Progenitor cell of endocrine pancreas (in vitro differentiated cells): ENCODE measurements at regions not wholly inside any gene's neighbourhood (a gene's known extent, or its start where the extent isn't known, plus 50 kb on each side); places are given as distances from the start of the nearest gene placed in this dataset.

Source experiments
- DNase-seq: peaks from one replicate; pipeline ENCODE4 v3.0.0; 2021; ENCODE audit warnings: low spot score; ENCODE audit not compliant: unreplicated experiment
- H3K27ac Mint-ChIP-seq: 2 replicates; pipeline ENCODE4 v1.8.0; 2021; ENCODE audit warnings: mild to moderate bottlenecking, moderate library complexity, mixed read lengths
- H3K27me3 Mint-ChIP-seq: 2 replicates; pipeline ENCODE4 v1.8.0; 2021; ENCODE audit warnings: mixed read lengths
- H3K36me3 Mint-ChIP-seq: 2 replicates; pipeline ENCODE4 v1.8.0; 2022; ENCODE audit warnings: mixed read lengths; ENCODE audit not compliant: insufficient read depth
- H3K4me1 Mint-ChIP-seq: 2 replicates; pipeline ENCODE4 v1.8.0; 2021; ENCODE audit warnings: low read depth, mixed read lengths
- H3K4me3 Mint-ChIP-seq: 2 replicates; pipeline ENCODE4 v1.8.0; 2021; ENCODE audit warnings: low read depth, mild to moderate bottlenecking, moderate library complexity, mixed read lengths
- H3K9me3 Mint-ChIP-seq: 2 replicates; pipeline ENCODE4 v1.8.0; 2021; ENCODE audit warnings: low read depth, mixed read lengths
- TF ChIP-seq, protein P1 (sequence below): fragments of 200-600 bp; sonication (generic); IDR thresholded peaks from one replicate; pipeline ENCODE4 v1.5.0; 2021; ENCODE audit warnings: antibody characterized with exemption, mild to moderate bottlenecking; ENCODE audit not compliant: unreplicated experiment

DNA sequence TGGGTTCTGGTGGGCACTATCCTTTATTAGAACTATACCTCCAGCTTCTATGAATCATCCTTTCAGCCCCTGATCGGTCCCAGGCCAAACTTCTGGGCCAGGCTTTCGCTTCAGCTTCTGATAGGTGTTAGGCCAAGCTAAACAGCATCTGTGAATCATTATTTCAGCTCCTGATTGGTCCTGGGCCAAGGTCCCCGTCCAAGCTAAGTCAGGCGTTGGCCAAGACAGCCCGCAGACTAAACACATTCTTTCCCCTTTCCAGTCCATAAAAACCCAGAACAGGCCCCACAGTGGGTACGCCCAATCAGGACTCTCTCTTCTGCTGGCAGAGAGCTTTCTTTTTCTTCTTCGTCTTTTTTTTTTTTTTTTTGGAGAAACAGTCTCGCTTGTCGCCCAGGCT is 1808.9 kb upstream of the SEL1L start:
- H3K4me1 Mint-ChIP-seq: no peaks in the 10 kb centered on the region
- H3K36me3 Mint-ChIP-seq: no peaks in the 10 kb centered on the region
- no peak overlapping the region for H3K27ac Mint-ChIP-seq
- TF ChIP-seq, protein P1, sequence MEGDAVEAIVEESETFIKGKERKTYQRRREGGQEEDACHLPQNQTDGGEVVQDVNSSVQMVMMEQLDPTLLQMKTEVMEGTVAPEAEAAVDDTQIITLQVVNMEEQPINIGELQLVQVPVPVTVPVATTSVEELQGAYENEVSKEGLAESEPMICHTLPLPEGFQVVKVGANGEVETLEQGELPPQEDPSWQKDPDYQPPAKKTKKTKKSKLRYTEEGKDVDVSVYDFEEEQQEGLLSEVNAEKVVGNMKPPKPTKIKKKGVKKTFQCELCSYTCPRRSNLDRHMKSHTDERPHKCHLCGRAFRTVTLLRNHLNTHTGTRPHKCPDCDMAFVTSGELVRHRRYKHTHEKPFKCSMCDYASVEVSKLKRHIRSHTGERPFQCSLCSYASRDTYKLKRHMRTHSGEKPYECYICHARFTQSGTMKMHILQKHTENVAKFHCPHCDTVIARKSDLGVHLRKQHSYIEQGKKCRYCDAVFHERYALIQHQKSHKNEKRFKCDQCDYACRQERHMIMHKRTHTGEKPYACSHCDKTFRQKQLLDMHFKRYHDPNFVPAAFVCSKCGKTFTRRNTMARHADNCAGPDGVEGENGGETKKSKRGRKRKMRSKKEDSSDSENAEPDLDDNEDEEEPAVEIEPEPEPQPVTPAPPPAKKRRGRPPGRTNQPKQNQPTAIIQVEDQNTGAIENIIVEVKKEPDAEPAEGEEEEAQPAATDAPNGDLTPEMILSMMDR: no peak
- no peak overlapping the region for H3K4me3 Mint-ChIP-seq
- DNase-seq: no peak
- H3K9me3 Mint-ChIP-seq: no peaks in the 10 kb centered on the region
- H3K27me3 Mint-ChIP-seq: no peaks in the 10 kb centered on the region

DNA sequence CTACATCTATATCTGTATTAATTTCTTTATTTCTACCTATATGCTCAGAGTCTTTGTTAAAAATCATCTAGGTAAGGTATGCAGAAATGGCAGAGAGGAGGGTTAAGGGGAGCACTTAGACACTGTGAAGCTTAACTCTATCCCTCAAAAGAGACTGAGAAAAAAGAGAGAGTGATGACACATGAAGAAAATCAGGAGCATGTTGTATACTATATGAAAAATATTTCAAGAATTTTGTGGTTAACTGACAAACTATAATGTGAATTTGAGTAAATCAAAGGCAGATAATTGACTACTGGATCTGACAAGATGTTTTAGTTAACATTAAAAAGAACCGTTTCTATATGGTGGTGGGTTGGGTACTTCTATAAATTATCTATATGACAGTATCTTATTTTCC is 1814.2 kb upstream of the SEL1L start:
- no peaks in the 10 kb centered on the region for H3K4me1 Mint-ChIP-seq
- no peak overlapping the region for H3K4me3 Mint-ChIP-seq
- no peaks in the 10 kb centered on the region for H3K9me3 Mint-ChIP-seq
- TF ChIP-seq, protein P1: no peak
- DNase-seq: no peak
- H3K27ac Mint-ChIP-seq: no peak overlapping the region
- H3K36me3 Mint-ChIP-seq: no peaks in the 10 kb centered on the region
- H3K27me3 Mint-ChIP-seq: no peaks in the 10 kb centered on the region

DNA sequence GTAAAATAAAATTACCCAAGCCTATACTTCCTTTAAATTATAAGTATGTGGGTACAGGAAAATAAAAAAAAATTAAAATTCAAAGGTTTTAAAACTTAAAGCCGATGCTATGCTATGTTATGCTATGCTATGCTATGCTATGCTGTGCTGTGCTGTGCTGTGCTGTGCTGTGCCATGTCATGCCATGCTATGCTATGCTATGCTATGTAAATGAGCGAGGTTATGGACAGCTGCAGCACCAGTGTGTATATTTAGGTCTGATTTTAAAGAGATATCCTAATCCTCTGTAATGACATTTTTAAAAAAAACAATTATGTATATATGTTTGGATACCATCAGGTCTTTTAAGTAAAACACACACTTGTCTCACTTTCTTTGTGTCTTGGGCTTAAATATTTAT is 1822.0 kb upstream of the SEL1L start:
- Mint-ChIP-seq H3K9me3 (no peaks in the 10 kb centered on the region), H3K4me1 (no peaks in the 10 kb centered on the region), H3K4me3 (no peak overlapping the region), H3K36me3 (no peaks in the 10 kb centered on the region), H3K27me3 (no peaks in the 10 kb centered on the region), H3K27ac (no peak overlapping the region)
- TF ChIP-seq, protein P1: no peak
- DNase-seq: no peak

DNA sequence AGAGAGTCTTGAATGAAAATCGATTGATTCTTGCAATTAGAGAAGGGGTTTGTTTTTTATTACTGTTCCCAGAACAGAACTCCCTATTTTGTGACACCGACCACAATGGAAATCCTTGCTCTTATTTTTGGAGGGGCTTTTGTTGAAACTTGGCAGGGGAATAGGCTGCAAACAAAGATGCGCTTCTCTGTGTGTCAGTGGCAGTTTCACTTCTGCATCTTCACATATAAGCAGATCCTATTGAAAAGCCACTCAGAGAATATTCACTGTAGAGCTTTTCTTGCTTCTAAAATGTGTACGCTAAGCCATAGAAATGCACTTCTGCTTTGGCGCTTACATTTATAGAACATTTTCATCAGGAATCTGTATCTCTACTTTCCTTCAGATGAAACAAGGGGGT is 1822.4 kb upstream of the SEL1L start:
- no peaks in the 10 kb centered on the region for H3K36me3 Mint-ChIP-seq
- TF ChIP-seq, protein P1: no peak
- no peak for DNase-seq
- H3K27me3 Mint-ChIP-seq: no peaks in the 10 kb centered on the region
- H3K4me3 Mint-ChIP-seq: no peak overlapping the region
- H3K9me3 Mint-ChIP-seq: no peaks in the 10 kb centered on the region
- no peak overlapping the region for H3K27ac Mint-ChIP-seq
- H3K4me1 Mint-ChIP-seq: no peaks in the 10 kb centered on the region

DNA sequence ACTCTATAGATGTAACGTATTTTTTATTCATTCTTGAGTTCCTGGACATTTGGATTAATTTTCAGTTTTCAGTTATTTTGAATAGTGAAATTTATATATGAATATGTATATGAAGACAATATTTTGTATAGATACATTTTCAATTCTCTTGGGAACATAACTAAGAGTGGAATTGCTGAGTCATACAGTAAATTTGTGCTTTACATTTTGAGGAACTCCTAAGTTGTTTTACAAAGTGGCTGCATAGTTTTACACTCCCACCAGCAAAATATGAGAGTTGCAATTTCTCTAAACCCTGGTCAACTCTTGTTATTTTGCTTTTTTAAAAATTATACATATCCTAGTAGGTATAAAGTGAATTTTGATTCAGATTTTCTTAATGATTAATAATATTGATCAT is 1838.6 kb upstream of the SEL1L start:
- no peaks in the 10 kb centered on the region for H3K36me3 Mint-ChIP-seq
- H3K4me3 Mint-ChIP-seq: no peak overlapping the region
- H3K27ac Mint-ChIP-seq: no peak overlapping the region
- H3K9me3 Mint-ChIP-seq: no peaks in the 10 kb centered on the region
- TF ChIP-seq, protein P1: no peak
- no peak for DNase-seq
- H3K4me1 Mint-ChIP-seq: no peaks in the 10 kb centered on the region
- no peaks in the 10 kb centered on the region for H3K27me3 Mint-ChIP-seq
